Fibroblast of mammary gland (primary cell): ENCODE measurements at regions not wholly inside any gene's neighbourhood (a gene's known extent, or its start where the extent isn't known, plus 50 kb on each side); places are given as distances from the start of the nearest gene placed in this dataset.
"Not testable (repeated sequence)": the region's sequence is repeated elsewhere in the genome, so short reads cannot be mapped to it uniquely, and the experiment has no call there.

Experiments used
- DNase-seq: peaks from one replicate; pipeline ENCODE4 v3.0.0-alpha.2; 2010; ENCODE audit warnings: low read depth
- H3K4me3 ChIP-seq: 2 replicates; pipeline ENCODE4 v1.5.1; 2011; ENCODE audit warnings: low read depth, mild to moderate bottlenecking, low read length, moderate library complexity; ENCODE audit not compliant: control insufficient read depth
- TF ChIP-seq, protein P1 (sequence below): conservative IDR thresholded peaks from 2 replicates; pipeline ENCODE4 v1.5.1; 2011; ENCODE audit warnings: low read depth, low read length, inconsistent platforms; ENCODE audit not compliant: control insufficient read depth, insufficient read depth

DNA sequence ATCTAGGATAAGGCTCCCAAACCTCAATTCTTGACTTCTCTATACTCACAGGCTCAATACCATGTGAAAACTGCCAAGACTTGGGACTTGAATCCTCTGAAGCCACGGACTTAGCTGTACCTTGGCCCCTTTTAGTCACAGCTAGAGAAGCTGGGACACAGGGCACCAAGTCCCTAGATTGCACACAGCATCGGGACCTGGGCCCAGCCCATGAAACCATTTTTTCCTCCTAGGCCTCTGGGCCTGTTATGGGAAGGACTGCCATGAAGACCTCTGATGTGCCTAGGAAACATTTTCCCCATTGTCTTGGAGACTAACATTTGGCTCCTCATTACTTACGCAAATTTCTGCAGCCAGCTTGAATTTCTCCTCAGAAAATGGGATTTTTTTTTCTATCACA is 1011.8 kb upstream of the DDX18 start:
- TF ChIP-seq, protein P1, sequence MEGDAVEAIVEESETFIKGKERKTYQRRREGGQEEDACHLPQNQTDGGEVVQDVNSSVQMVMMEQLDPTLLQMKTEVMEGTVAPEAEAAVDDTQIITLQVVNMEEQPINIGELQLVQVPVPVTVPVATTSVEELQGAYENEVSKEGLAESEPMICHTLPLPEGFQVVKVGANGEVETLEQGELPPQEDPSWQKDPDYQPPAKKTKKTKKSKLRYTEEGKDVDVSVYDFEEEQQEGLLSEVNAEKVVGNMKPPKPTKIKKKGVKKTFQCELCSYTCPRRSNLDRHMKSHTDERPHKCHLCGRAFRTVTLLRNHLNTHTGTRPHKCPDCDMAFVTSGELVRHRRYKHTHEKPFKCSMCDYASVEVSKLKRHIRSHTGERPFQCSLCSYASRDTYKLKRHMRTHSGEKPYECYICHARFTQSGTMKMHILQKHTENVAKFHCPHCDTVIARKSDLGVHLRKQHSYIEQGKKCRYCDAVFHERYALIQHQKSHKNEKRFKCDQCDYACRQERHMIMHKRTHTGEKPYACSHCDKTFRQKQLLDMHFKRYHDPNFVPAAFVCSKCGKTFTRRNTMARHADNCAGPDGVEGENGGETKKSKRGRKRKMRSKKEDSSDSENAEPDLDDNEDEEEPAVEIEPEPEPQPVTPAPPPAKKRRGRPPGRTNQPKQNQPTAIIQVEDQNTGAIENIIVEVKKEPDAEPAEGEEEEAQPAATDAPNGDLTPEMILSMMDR: no peak
- H3K4me3 ChIP-seq: no peak overlapping the region
- no peak for DNase-seq

DNA sequence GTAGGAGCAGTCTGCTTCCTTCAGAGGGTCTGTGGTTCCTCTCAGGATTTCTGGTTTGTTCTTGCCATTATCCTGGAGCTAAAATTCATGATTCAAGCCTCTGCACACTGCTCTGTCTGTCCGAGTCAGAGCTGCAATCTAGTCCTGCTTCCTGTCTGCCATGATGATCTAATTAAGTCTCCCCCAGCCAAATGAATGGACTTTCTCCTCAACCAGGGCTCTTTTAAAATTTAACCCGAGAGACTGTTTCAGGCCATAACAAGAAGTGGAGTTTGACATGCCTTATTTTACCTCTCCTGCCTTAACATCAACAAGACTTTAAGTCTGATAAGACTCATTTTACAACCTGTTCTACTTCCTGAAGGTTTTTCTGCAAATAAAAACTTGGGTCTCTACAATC is 1009.6 kb upstream of the DDX18 start:
- TF ChIP-seq, protein P1: no peak
- no peak overlapping the region for H3K4me3 ChIP-seq
- DNase-seq: no peak

DNA sequence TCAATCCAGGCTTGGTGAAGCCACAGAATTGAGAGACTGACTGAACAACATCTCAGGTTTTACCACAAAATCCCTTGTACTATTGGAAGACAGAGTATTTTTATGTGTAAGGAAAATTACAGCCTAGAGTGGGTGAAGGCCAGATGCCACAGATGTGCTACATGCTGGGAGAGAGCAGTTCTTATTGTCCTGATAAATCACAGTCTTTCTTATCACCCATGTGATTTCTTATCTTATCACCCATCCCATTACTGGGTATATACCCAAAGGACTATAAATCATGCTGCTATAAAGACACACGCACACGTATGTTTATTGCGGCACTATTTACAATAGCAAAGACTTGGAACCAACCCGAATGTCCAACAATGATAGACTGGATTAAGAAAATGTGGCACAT is 1008.0 kb upstream of the DDX18 start:
- DNase-seq: not testable (repeated sequence)

DNA sequence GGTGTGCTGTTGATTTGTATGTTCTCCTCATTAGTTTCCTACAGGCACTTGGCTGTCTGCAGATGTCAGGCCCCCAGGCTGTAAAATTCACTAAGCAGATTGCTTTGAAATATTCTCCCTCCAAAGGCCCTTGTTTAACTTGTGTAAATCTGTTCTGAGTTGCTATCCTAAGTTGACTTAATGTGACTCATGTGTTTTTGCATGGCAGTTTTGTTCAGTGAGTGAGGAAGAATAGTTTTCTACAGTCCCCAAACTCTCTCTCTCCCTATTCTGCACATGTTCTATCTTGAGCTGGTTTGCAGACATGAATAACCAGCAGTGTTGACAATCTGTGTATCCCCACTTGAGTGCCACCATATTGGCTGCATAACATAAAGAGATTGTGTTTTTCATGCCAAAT is 1005.4 kb upstream of the DDX18 start:
- TF ChIP-seq, protein P1: no peak
- H3K4me3 ChIP-seq: no peak overlapping the region
- DNase-seq: no peak

More for the DNA sequence above, 1008.0 kb upstream of the DDX18 start:
- H3K4me3 ChIP-seq: not testable (repeated sequence)

DNA sequence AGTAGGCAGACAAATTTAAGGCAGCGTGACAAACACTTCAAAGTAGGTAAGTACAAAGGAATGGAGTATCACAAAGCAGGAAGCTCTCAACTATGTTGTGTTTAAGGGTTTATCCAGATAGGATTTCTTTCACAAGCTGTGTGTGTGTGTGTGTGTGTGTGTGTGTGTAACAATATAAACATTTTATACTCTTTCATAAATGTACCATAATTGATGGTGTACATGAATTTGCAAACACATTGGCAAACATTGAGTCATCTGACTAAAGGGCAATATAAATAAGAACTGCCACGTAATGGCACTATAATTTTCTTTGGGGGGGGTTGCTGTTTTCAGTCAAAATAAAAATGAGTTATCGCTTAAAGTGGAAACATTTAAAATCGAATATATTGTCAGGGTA is 1004.4 kb upstream of the DDX18 start:
- TF ChIP-seq, protein P1: no peak
- no peak overlapping the region for H3K4me3 ChIP-seq
- DNase-seq: no peak

DNA sequence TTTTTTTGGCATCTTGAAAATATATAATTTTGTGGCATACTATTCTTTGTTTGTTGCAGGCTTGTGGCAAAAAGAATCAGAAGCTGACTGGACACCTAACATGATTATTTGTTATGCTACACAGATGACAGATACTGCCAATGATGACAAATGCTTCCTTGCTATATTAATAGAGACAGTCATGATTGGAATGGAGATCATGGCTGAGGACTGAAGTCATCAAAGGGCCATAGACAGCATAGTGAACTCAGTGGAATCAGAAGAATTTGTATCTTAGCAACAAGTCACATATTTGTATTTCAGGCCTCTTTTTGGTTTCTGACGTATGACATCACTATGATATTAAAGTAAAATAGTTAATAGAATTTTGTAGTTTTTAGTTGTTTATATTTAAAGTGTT is 1003.8 kb upstream of the DDX18 start:
- no peak for DNase-seq
- H3K4me3 ChIP-seq: no peak overlapping the region
- TF ChIP-seq, protein P1: no peak

DNA sequence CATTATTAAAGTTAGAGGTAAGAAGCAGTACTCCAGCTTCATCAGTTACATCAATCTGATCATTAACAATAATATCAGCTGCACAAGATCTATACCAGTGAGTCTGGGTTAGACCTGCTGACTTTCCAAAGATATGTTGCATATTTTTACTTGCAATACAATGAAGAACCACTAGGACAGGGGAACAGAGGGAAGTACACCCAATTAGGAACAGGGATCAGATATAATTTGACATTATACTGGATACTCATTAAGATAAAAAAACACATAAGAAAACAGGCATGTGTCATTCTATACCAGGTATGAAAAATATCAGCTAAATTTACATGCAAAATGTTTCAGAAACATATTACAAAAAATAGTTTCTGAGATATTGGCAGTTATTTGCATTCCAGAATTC is 995.1 kb upstream of the DDX18 start:
- TF ChIP-seq, protein P1: no peak
- H3K4me3 ChIP-seq: no peak overlapping the region
- DNase-seq: no peak
